ENCODE measurements at regions not wholly inside any gene's neighbourhood (a gene's known extent, or its start where the extent isn't known, plus 50 kb on each side); places are given as distances from the start of the nearest gene placed in this dataset.

DNA sequence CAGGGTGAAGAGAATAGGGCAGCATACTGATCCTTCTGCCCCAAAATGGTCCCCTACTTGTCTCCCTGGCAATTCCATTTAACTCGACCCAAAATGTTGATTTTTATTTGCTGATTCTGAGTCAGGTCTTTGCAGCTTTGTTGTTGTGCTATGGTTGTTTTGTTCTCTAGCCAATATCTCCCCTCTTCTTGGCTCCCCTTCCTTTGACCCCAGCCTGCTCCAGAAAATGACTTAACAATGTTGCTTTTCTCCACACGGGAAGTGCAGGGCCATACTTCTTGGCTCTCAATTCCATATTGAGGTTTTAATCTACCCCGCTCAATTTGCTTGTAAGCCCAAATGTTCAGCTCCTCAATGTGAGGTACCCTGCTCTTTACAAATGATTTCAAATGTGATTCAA is 330.0 kb downstream of the RASEF start:
- H3K9me3 Mint-ChIP-seq: no peaks in the 10 kb centered on the region
- H3K27me3 Mint-ChIP-seq (ENCODE audit: low read depth, poor library complexity): no peaks in the 10 kb centered on the region
- peaks cover 27% of the 10 kb centered on the region for H3K4me1 Mint-ChIP-seq
- no peaks in the 10 kb centered on the region for H3K36me3 Mint-ChIP-seq (ENCODE audit: low read depth)
- DNase-seq: no peak
- no peak for TF ChIP-seq CTCF (IDR thresholded peaks at IDR 0.05)
- H3K27ac Mint-ChIP-seq: no peak overlapping the region
- no peak overlapping the region for H3K4me3 Mint-ChIP-seq

DNA sequence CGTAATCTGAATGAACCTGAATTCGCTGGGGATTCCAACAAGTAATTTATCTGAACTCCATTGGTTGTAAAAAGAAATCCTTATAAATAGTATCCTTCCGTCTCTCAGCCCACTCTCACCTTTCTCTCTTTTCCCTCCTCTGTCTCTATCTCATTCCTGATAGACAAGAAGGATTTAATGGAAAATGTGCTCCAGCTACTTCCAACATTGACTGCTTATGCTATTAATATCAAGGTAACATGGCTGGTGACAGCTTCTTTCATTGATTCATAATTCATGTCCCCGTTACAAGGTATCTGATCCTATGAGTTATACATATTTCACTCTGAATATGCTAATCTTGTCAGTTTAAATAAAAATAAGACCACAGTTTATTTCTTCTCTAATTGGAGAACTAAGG is 326.8 kb downstream of the RASEF start:
- no peak for DNase-seq
- peaks cover 27% of the 10 kb centered on the region for H3K4me1 Mint-ChIP-seq
- H3K9me3 Mint-ChIP-seq: no peaks in the 10 kb centered on the region
- H3K36me3 Mint-ChIP-seq (ENCODE audit: low read depth): no peaks in the 10 kb centered on the region
- no peak overlapping the region for H3K4me3 Mint-ChIP-seq
- no peak overlapping the region for H3K27ac Mint-ChIP-seq
- peaks cover 4% of the 10 kb centered on the region for H3K27me3 Mint-ChIP-seq (ENCODE audit: low read depth, poor library complexity)
- TF ChIP-seq CTCF (IDR thresholded peaks at IDR 0.05): no peak

GRCh38 chr9:82736701-82737100 is 326.2 kb downstream of the RASEF start:
- no peak overlapping the region for H3K4me3 Mint-ChIP-seq
- H3K36me3 Mint-ChIP-seq (ENCODE audit: low read depth): no peaks in the 10 kb centered on the region
- no peaks in the 10 kb centered on the region for H3K9me3 Mint-ChIP-seq
- no peak for DNase-seq
- TF ChIP-seq CTCF (IDR thresholded peaks at IDR 0.05): no peak
- H3K4me1 Mint-ChIP-seq: peaks cover 27% of the 10 kb centered on the region
- no peak overlapping the region for H3K27ac Mint-ChIP-seq
- peaks cover 4% of the 10 kb centered on the region for H3K27me3 Mint-ChIP-seq (ENCODE audit: low read depth, poor library complexity)

DNA sequence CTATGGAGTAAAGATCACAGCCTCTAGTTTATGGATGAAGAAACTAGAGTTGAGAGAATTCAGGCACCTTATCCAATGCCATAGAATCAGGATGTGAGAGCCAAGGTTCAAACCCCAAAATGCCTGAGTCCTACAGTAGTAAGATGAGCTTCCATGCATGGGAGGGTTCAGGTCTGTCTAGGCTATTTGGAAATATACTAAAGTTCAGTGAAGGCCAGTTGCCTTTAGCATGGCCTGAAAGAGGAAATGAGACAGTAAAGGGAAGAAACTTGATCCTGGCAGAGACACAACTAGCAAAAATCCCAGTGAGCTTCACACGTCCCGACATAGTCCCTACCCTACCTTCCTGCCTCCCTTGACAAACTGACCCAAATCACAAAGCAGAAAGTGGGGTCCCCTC is 317.0 kb downstream of the RASEF start:
- no peaks in the 10 kb centered on the region for H3K36me3 Mint-ChIP-seq (ENCODE audit: low read depth)
- H3K27ac Mint-ChIP-seq: no peak overlapping the region
- TF ChIP-seq CTCF (IDR thresholded peaks at IDR 0.05): no peak
- H3K4me3 Mint-ChIP-seq: no peak overlapping the region
- peaks cover 3% of the 10 kb centered on the region for H3K27me3 Mint-ChIP-seq (ENCODE audit: low read depth, poor library complexity)
- no peak for DNase-seq
- H3K4me1 Mint-ChIP-seq: peaks cover 29% of the 10 kb centered on the region
- H3K9me3 Mint-ChIP-seq: peaks cover 3% of the 10 kb centered on the region

DNA sequence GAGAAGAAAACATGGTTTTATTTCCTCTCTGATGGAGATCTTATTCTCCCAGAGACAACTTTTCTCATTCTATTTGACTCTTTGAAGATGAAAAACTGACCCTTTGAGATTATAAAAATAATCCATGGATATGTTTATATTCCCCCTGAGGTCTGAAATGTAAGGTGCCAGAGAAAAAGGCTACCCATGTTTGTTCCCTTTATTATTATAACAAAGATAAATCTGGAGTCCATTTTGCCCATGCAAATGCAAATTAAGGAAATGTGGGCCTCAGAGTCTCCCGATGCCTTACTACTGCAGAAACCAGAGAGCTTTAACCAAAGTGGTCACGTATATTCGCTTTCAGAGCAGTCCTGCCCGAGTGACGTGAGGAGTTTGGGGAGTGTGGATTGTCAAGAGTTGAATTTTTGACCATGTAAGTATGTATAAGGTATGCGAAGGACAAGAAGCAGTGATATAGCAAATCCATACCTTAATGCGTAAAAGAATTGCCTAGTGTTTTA is 312.5 kb downstream of the RASEF start:
- Mint-ChIP-seq H3K4me1 (peaks cover 18% of the 10 kb centered on the region), H3K27ac (no peak overlapping the region), H3K4me3 (no peak overlapping the region), H3K36me3 (ENCODE audit: low read depth) (no peaks in the 10 kb centered on the region), H3K27me3 (ENCODE audit: low read depth, poor library complexity) (peaks cover 8% of the 10 kb centered on the region), H3K9me3 (peaks cover 3% of the 10 kb centered on the region)
- no peak for DNase-seq
- TF ChIP-seq CTCF (IDR thresholded peaks at IDR 0.05): no peak

DNA sequence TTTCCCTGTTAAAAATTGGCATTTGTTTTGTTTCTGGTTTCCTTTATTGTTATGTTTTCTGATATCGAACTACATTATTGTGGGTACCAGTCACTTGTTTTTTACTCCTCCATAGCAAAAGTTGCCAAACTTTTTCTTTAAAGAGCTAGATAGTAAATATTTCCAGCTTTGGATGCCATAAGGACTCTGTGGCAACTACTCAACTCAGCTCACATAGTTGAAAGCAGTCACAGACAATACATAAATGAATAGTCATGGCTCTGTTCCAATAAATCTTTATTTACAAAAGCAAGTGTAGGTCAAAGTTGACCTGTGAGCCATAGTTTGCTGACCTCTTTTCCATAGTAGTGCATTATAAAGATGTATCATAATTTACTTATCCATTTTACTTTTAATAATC is 305.0 kb downstream of the RASEF start:
- H3K4me1 Mint-ChIP-seq: peaks cover 11% of the 10 kb centered on the region
- H3K27me3 Mint-ChIP-seq (ENCODE audit: low read depth, poor library complexity): peaks cover 2% of the 10 kb centered on the region
- H3K4me3 Mint-ChIP-seq: no peak overlapping the region
- no peak for DNase-seq
- H3K9me3 Mint-ChIP-seq: peaks cover 22% of the 10 kb centered on the region
- H3K27ac Mint-ChIP-seq: no peak overlapping the region
- H3K36me3 Mint-ChIP-seq (ENCODE audit: low read depth): peaks cover 7% of the 10 kb centered on the region
- TF ChIP-seq CTCF (IDR thresholded peaks at IDR 0.05): no peak
